Esophagus muscularis mucosa (tissue), 4 donors: ENCODE measurements at regions not wholly inside any gene's neighbourhood (a gene's known extent, or its start where the extent isn't known, plus 50 kb on each side); places are given as distances from the start of the nearest gene placed in this dataset.

Experiments
- DNase-seq: peaks from one replicate; pipeline ENCODE4 v3.0.0-alpha.2; 2017; ENCODE audit errors: extremely low spot score
- H3K27ac ChIP-seq, 4 donors: fragments of 200-600 bp; sonication (generic); replicated peaks in 1 of 4; 1 replicate in 3 of 4; 2 replicates in 1 of 4; pipeline ENCODE4 v1.5.1; 2016 to 2019; ENCODE audit warnings: mild to moderate bottlenecking in 1 of 4
- H3K27me3 ChIP-seq, 4 donors: fragments of 200-600 bp; sonication (generic); one replicate each; pipeline versions ENCODE4 v1.5.1 to v1.6.0; 2016 to 2019
- H3K36me3 ChIP-seq, 4 donors: fragments of 200-600 bp; sonication (generic); one replicate each; pipeline ENCODE4 v1.5.1; 2016 to 2019
- H3K4me1 ChIP-seq, 4 donors: fragments of 200-600 bp; sonication (generic); one replicate each; pipeline ENCODE4 v1.5.1; 2016 to 2019
- H3K4me3 ChIP-seq, 4 donors: fragments of 200-600 bp; sonication (generic); 1 replicate in 2 of 4; 2 replicates in 2 of 4; pipeline ENCODE4 v1.5.1; 2016 to 2019; ENCODE audit warnings: mild to moderate bottlenecking in 4 of 4, moderate library complexity in 1 of 4
- H3K9me3 ChIP-seq, 4 donors: fragments of 200-600 bp; sonication (generic); 1 replicate in 3 of 4; 2 replicates in 1 of 4; pipeline ENCODE4 v1.5.1; 2016 to 2019
- CTCF ChIP-seq, 3 experiments: fragments of 200-600 bp in 2 of 3; fragments of 450-650 bp in 1 of 3; sonication (generic) in 2 of 3; IDR thresholded peaks; one replicate each; pipeline ENCODE4 v1.5.1; 2017 to 2019; ENCODE audit warnings: antibody characterized with exemption in 3 of 3, mild to moderate bottlenecking in 2 of 3, moderate library complexity in 1 of 3
- EP300 ChIP-seq: sonication (generic); formaldehyde crosslinking; IDR thresholded peaks from one replicate; pipeline ENCODE4 v1.6.1; 2017; ENCODE audit warnings: antibody characterized with exemption
- POLR2A ChIP-seq: fragments of 450-650 bp; IDR thresholded peaks from one replicate; pipeline ENCODE4 v1.6.1; 2017; ENCODE audit warnings: antibody characterized with exemption, moderate library complexity, mild to moderate bottlenecking, low read depth
- POLR2AphosphoS5 ChIP-seq, 2 donors: sonication (generic); formaldehyde crosslinking; IDR thresholded peaks; one replicate each; pipeline ENCODE4 v1.6.1; 2017; ENCODE audit warnings: antibody characterized with exemption in 2 of 2
- WGBS: methylation state at CpG from one replicate; pipeline ENCODE4 v1.1.5; 2018; 5-methylcytosine and 5-hydroxymethylcytosine counted together
- intact Hi-C: fragments of 100-400 bp; cut with DNase I; formaldehyde crosslinking; loops from one replicate; pipeline ENCODE4 v1.15.1; 2023

DNA sequence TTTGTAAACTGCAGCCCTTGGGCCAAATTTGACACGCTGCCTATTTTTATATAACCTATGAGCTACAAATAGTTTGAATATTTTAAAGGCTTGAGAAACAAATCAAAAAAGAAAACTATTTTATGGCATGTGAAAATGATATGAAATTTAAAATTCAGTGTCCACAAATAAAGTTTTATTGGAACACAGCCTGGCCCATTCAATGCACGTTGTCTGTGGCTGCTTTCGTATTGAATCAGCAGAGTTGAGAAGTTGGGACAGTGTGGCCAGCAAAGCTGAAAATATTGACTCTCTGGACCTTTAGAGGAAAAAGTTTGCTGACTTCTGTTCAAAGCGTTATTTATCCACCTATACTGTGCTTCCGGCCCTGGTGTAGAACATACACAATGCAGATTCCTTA lies 654.2 kb downstream of the MED13L start:
- no peak for TF ChIP-seq CTCF (IDR thresholded peaks at IDR 0.05)
- no peak for TF ChIP-seq POLR2A
- no peak for TF ChIP-seq POLR2AphosphoS5 (IDR thresholded peaks at IDR 0.05)
- no peak for TF ChIP-seq EP300
- H3K4me3 ChIP-seq = no peak overlapping the region
- H3K9me3 ChIP-seq = peaks cover 0 to 8% (median 6%) of the 10 kb centered on the region in 4 donors
- intact Hi-C loops = no loop called here
- 87% methylated on average over 5 of the region's 5 CpGs for WGBS
- H3K27ac ChIP-seq = no peak overlapping the region
- no peaks in the 10 kb centered on the region for H3K36me3 ChIP-seq
- no peak for DNase-seq
- H3K27me3 ChIP-seq = peaks cover 0 to 46% (median 0%) of the 10 kb centered on the region in 4 donors
- H3K4me1 ChIP-seq = no peaks in the 10 kb centered on the region

DNA sequence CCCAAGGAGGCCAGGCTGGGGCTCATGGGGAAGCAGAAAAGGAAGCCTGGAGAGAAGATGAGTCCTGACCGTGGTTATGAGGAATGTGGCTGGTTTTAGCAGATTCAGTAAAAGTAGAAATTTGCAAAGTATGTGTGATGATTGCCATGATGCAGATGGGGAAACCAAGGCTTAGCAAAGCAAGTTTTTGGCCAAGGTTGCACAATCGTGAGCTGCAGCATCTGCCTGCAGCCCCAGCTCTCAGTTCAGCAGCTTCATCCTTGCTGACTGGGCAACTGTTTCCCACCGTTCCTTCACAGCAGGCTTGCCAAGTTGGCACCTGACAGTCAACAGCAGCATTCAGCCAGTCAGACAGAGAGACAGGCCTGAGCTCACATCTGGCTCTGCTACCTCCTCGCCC lies 656.7 kb downstream of the MED13L start:
- no peak overlapping the region for H3K4me3 ChIP-seq
- 61% methylated on average over 4 of the region's 4 CpGs for WGBS
- no peaks in the 10 kb centered on the region for H3K36me3 ChIP-seq
- no peak overlapping the region for H3K27ac ChIP-seq
- DNase-seq = no peak
- H3K27me3 ChIP-seq = peaks cover 0 to 52% (median 0%) of the 10 kb centered on the region in 4 donors
- TF ChIP-seq POLR2A (no peak), EP300 (no peak), CTCF (IDR thresholded peaks at IDR 0.05) (no peak), POLR2AphosphoS5 (IDR thresholded peaks at IDR 0.05) (no peak)
- H3K9me3 ChIP-seq = peaks cover 0 to 8% (median 6%) of the 10 kb centered on the region in 4 donors
- H3K4me1 ChIP-seq = no peaks in the 10 kb centered on the region
- intact Hi-C loops = no loop called here

DNA sequence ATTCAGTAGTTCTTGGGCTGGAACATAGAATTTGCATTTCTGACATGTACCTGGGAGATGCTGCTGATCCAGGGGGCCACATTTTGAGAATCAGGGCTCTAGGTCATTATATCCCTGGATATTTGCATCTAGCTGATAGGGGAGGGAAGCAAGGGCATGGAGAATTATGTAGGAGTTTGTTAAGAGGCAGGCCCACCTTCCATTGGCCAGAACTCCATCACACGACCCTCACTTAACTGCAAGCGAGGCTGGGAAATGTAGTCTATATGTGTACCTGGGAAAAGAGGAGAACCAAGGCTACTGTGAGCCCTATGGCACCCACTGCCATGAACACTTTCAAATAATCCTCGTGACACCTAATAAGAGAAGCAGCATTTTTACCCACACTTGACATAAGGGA lies 657.6 kb downstream of the MED13L start:
- Histone ChIP-seq H3K27me3 (peaks cover 0 to 51% (median 0%) of the 10 kb centered on the region in 4 donors), H3K36me3 (no peaks in the 10 kb centered on the region), H3K9me3 (peaks cover 0 to 4% (median 2%) of the 10 kb centered on the region in 4 donors), H3K27ac (no peak overlapping the region), H3K4me1 (no peaks in the 10 kb centered on the region), H3K4me3 (no peak overlapping the region)
- 80% methylated on average over 2 of the region's 3 CpGs for WGBS
- no peak for DNase-seq
- intact Hi-C loops = no loop called here
- TF ChIP-seq POLR2AphosphoS5 (IDR thresholded peaks at IDR 0.05) = no peak
- TF ChIP-seq CTCF (IDR thresholded peaks at IDR 0.05) = no peak
- TF ChIP-seq EP300 = no peak
- TF ChIP-seq POLR2A = no peak

DNA sequence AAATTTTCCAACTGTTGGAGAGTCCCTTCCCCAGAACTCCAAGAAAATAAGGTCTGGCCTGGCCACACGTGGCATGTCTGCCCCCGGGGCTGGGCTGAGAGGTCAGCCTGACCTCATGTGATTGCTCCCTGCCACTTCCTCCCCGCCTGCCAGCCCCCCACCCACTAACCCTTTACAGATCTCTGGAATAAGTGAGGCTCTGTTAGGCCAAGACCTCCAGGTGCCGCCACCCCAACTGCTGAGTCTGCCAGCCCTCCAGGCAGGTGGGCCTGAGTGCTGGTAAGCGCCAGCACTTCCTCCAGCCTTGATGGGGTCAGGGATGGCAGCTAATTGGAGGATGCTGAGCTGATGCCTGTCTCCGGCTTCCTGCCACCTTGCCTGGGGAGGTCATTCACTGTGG lies 658.4 kb downstream of the MED13L start:
- Histone ChIP-seq H3K27me3 (peaks cover 0 to 43% (median 0%) of the 10 kb centered on the region in 4 donors), H3K36me3 (no peaks in the 10 kb centered on the region), H3K4me1 (no peaks in the 10 kb centered on the region), H3K9me3 (no peaks in the 10 kb centered on the region), H3K4me3 (no peak overlapping the region), H3K27ac (no peak overlapping the region)
- intact Hi-C loops = no loop called here
- 56% methylated on average over 6 of the region's 6 CpGs for WGBS
- DNase-seq = no peak
- no peak for TF ChIP-seq POLR2A
- no peak for TF ChIP-seq POLR2AphosphoS5 (IDR thresholded peaks at IDR 0.05)

DNA sequence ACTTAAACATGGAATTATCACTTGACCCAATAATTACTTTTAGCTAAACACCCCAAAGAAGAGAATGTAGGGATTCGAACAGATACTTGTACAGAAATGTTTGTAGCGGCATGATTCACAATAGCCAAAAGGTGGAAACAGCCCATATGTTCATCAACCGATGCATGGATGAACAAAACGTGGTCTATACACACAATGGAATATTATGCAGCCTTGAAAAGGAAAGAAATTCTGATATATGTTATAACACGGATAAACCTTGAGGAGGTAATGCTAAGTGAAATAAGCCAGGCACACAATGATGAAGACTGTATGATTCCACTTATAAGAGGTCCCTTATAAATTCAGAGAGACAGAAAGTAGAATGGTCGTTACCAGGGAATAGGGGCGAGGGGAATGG lies 659.4 kb downstream of the MED13L start:
- Histone ChIP-seq H3K4me1 (no peaks in the 10 kb centered on the region), H3K9me3 (peaks cover 0 to 4% (median 0%) of the 10 kb centered on the region in 4 donors), H3K36me3 (no peaks in the 10 kb centered on the region), H3K27me3 (peaks cover 0 to 39% (median 0%) of the 10 kb centered on the region in 4 donors), H3K4me3 (no peak overlapping the region), H3K27ac (no peak overlapping the region)
- intact Hi-C loops = no loop called here
- no peak for TF ChIP-seq POLR2A
- TF ChIP-seq CTCF (IDR thresholded peaks at IDR 0.05) = no peak
- no peak for TF ChIP-seq POLR2AphosphoS5 (IDR thresholded peaks at IDR 0.05)
- no peak for TF ChIP-seq EP300
- WGBS = 95% methylated on average over 7 of the region's 7 CpGs
- no peak for DNase-seq
